ENCODE measurements at regions not wholly inside any gene's neighbourhood (a gene's known extent, or its start where the extent isn't known, plus 50 kb on each side); places are given as distances from the start of the nearest gene placed in this dataset.

- no peak for TF ChIP-seq HES2 (IDR thresholded peaks at IDR 0.05)
- no peak for TF ChIP-seq HOXB13 (CRISPR knock-in tag; IDR thresholded peaks at IDR 0.05; ENCODE audit: low read depth)
Observed at GRCh38 chr5:171689853-171690417, 95.7 kb upstream of the SMIM23 start (continued).

- WGBS (ENCODE audit: missing lambda C conversion rate): 80% methylated on average over 3 of the region's 3 CpGs
- H3K4me3 ChIP-seq: no peak overlapping the region
- ATAC-seq (no peak), FAIRE-seq (no peak), DNase-seq (ENCODE audit: low read depth in 1 of 2, low spot score in 1 of 2) (no peak)
- H3K4me1 ChIP-seq: no peaks in the 10 kb centered on the region
- no peak overlapping the region for H3K27ac ChIP-seq
- peak; percentile 94 for TF ChIP-seq MAFK (IDR thresholded peaks at IDR 0.05; ENCODE audit: partially characterized antibody)
- no peak for TF ChIP-seq RARB (CRISPR knock-in tag; IDR thresholded peaks at IDR 0.05)
- ChIA-PET CTCF (no interaction called here), POLR2A (no interaction called here)
- H3K9me3 ChIP-seq: no peaks in the 10 kb centered on the region
- H3K4me2 ChIP-seq: no peak overlapping the region
Observed at GRCh38 chr5:171692107-171692506, 93.5 kb upstream of the SMIM23 start.

- TF ChIP-seq ZNF302 (CRISPR knock-in tag; IDR thresholded peaks at IDR 0.05) (no peak), KDM1A (IDR thresholded peaks at IDR 0.05; ENCODE audit: low read depth) (0 out of 2 replicates have a peak, but pooled peaks have one; percentile 36)
- WGBS (ENCODE audit: missing lambda C conversion rate): 21% methylated on average over 4 of the region's 4 CpGs
- no peaks in the 10 kb centered on the region for H3K9me3 ChIP-seq
- no peaks in the 10 kb centered on the region for H3K4me1 ChIP-seq
- DNase-seq (ENCODE audit: low read depth in 1 of 2, low spot score in 1 of 2) (no peak), ATAC-seq (no peak), FAIRE-seq (no peak)
- ChIA-PET POLR2A (no interaction called here), CTCF (no interaction called here)
- no peak overlapping the region for H3K27ac ChIP-seq
- no peak overlapping the region for H3K4me3 ChIP-seq
- no peak overlapping the region for H3K4me2 ChIP-seq
Observed at GRCh38 chr5:171692936-171693335, 92.7 kb upstream of the SMIM23 start.

GRCh38 chr5:171693412-171693811, 92.2 kb upstream of the SMIM23 start:
- H3K4me3 ChIP-seq: no peak overlapping the region
- no peak for FAIRE-seq
- no peaks in the 10 kb centered on the region for H3K4me1 ChIP-seq
- H3K4me2 ChIP-seq: no peak overlapping the region
- DNase-seq (ENCODE audit: low read depth in 1 of 2, low spot score in 1 of 2): no peak
- no peaks in the 10 kb centered on the region for H3K9me3 ChIP-seq
- TF ChIP-seq RCOR1 (IDR thresholded peaks at IDR 0.05; ENCODE audit: low read depth, low read length): no peak
- TF ChIP-seq JUN (IDR thresholded peaks at IDR 0.05): no peak
- TF ChIP-seq REST (IDR thresholded peaks at IDR 0.05): no peak
- TF ChIP-seq ZC3H11A (IDR thresholded peaks at IDR 0.05): no peak
- no peak for TF ChIP-seq MYC (IDR thresholded peaks at IDR 0.05; ENCODE audit: borderline replicate concordance, low read length)
- no peak for TF ChIP-seq SREBF2 (IDR thresholded peaks at IDR 0.05)
- no peak for TF ChIP-seq CTCF (IDR thresholded peaks at IDR 0.05)
- no peak for TF ChIP-seq HMGXB4 (CRISPR knock-in tag; IDR thresholded peaks at IDR 0.05; ENCODE audit: borderline replicate concordance)
- TF ChIP-seq TP53 (CRISPR knock-in tag; IDR thresholded peaks at IDR 0.05): no peak
- TF ChIP-seq CEBPB (IDR thresholded peaks at IDR 0.05): no peak
- TF ChIP-seq PBX3 (IDR thresholded peaks at IDR 0.05): no peak
- no peak for TF ChIP-seq HDAC2 (IDR thresholded peaks at IDR 0.05)
- no peak; a peak in 1 of 6 replicates for ATAC-seq
- H3K27ac ChIP-seq: no peak overlapping the region
- 51% methylated on average over 3 of the region's 3 CpGs for WGBS (ENCODE audit: missing lambda C conversion rate)
- ChIA-PET POLR2A (no interaction called here), CTCF (interaction anchor here (1.4 kb wide), 1 partner anchor 16 kb away, joined by 3 read pairs; no protein-coding TSS in a partner anchor)
